ENCODE measurements at regions not wholly inside any gene's neighbourhood (a gene's known extent, or its start where the extent isn't known, plus 50 kb on each side); places are given as distances from the start of the nearest gene placed in this dataset.

DNA sequence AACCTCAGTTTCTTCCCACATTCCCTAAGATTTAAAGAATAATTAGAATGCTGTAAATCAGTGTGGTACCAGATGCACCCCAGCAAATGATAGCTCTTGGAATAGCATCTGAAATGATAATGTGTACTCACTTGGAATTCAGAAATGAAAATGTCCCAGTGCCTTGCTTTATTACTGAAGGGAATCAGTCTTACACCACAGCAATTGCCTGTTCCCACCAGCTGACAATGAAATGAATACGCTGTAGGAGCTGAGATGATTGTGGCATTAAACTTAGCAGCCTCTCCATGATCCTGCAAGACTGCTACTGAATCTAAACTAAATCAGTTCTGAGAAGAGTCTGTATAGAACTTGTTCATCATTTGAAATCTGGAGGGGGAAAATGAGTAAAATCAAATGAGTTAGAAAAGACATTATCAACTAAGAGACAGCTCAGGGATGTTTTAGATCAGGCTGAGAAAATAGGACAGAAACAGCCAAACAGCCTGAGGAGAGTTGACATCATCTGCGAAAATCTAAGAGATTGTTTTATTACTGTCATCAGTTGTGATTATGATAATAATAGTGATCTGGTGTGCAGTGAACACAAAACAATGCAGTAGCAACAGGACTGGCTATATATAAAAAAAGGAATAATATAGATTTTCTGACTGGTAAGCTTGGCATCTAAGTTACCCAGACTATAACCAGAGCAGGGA lies 108.6 kb upstream of the SLC13A1 start:
- no peak for DNase-seq (ENCODE audit: low spot score, unreplicated experiment)
- TF ChIP-seq, protein P1, sequence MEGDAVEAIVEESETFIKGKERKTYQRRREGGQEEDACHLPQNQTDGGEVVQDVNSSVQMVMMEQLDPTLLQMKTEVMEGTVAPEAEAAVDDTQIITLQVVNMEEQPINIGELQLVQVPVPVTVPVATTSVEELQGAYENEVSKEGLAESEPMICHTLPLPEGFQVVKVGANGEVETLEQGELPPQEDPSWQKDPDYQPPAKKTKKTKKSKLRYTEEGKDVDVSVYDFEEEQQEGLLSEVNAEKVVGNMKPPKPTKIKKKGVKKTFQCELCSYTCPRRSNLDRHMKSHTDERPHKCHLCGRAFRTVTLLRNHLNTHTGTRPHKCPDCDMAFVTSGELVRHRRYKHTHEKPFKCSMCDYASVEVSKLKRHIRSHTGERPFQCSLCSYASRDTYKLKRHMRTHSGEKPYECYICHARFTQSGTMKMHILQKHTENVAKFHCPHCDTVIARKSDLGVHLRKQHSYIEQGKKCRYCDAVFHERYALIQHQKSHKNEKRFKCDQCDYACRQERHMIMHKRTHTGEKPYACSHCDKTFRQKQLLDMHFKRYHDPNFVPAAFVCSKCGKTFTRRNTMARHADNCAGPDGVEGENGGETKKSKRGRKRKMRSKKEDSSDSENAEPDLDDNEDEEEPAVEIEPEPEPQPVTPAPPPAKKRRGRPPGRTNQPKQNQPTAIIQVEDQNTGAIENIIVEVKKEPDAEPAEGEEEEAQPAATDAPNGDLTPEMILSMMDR (IDR thresholded peaks at IDR 0.05; ENCODE audit: unreplicated experiment) = no peak
- Mint-ChIP-seq H3K27ac (no peak overlapping the region), H3K4me1 (ENCODE audit: low read depth) (no peaks in the 10 kb centered on the region), H3K27me3 (no peaks in the 10 kb centered on the region), H3K9me3 (ENCODE audit: low read depth) (no peaks in the 10 kb centered on the region), H3K4me3 (ENCODE audit: low read depth) (no peak overlapping the region), H3K36me3 (ENCODE audit: insufficient read depth) (no peaks in the 10 kb centered on the region)

DNA sequence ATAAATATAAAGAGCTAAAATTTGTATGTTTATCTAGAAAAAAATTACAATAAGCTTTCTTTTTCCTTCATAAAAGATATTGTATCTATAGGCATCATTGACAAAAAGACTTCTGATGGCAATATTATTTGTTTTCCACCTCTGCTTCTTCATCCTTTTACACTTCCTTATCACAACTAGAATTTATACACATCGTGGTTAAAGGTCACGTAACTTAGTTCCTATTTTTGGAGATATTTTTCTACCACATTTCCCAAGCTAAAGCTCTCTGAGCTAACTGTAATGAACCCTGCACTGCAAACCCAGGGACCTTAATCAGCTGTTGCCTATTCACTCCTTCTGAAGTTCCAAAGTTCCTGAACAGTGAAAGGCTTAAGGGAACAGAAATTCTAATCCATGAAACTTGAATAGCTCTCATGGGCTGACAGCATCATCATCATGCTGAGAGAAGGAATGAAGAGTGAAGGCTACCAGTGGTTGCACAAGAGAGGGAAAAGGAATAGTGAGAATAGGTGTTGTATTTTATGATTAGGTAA lies 106.1 kb upstream of the SLC13A1 start:
- no peaks in the 10 kb centered on the region for H3K36me3 Mint-ChIP-seq (ENCODE audit: insufficient read depth)
- no peaks in the 10 kb centered on the region for H3K4me1 Mint-ChIP-seq (ENCODE audit: low read depth)
- TF ChIP-seq, protein P1 (IDR thresholded peaks at IDR 0.05; ENCODE audit: unreplicated experiment) = no peak
- no peak overlapping the region for H3K27ac Mint-ChIP-seq
- DNase-seq (ENCODE audit: low spot score, unreplicated experiment) = no peak
- no peaks in the 10 kb centered on the region for H3K27me3 Mint-ChIP-seq
- peaks cover 9% of the 10 kb centered on the region for H3K9me3 Mint-ChIP-seq (ENCODE audit: low read depth)
- H3K4me3 Mint-ChIP-seq (ENCODE audit: low read depth) = no peak overlapping the region

DNA sequence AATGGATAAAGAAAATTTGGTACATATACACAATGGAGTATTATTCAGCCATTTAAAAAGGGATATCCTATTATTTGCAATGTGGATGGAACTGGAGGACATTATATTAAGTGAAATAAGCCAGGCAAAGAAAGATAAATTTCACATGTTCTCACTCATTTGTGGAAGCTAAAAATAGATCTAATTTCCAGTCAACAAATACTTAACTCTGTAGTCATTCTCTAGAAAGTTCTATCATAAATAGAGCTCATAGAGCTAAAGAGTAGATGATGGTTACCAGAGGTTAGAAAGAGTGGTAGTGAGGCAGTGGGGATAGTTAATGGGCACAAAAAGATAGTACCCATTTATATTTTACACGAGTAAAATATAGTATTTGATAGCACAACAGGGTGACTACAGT lies 104.2 kb upstream of the SLC13A1 start:
- Mint-ChIP-seq H3K4me1 (ENCODE audit: low read depth) (no peaks in the 10 kb centered on the region), H3K36me3 (ENCODE audit: insufficient read depth) (no peaks in the 10 kb centered on the region), H3K9me3 (ENCODE audit: low read depth) (peaks cover 18% of the 10 kb centered on the region), H3K27me3 (no peaks in the 10 kb centered on the region), H3K4me3 (ENCODE audit: low read depth) (no peak overlapping the region), H3K27ac (no peak overlapping the region)
- TF ChIP-seq, protein P1 (IDR thresholded peaks at IDR 0.05; ENCODE audit: unreplicated experiment) = no peak
- no peak for DNase-seq (ENCODE audit: low spot score, unreplicated experiment)

DNA sequence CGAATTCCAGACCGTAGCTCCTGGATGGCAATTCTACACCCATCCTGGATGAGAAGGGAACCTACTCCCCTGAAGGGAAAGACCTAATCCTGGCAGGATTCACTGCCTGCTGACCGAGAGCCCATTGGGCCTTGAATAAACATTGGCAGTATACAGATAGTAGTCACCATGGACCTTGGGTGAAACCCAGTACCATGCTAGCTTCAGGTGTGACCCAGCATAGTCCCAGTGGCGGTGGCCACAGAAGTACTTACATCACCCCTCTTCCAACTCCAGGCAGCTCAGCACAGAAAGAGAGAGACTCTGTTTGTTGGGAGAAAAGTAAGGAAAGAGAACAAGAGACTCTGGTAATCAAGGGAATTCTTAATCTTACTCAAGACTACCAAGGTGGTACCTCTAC lies 97.2 kb upstream of the SLC13A1 start:
- H3K36me3 Mint-ChIP-seq (ENCODE audit: insufficient read depth) = no peaks in the 10 kb centered on the region

DNA sequence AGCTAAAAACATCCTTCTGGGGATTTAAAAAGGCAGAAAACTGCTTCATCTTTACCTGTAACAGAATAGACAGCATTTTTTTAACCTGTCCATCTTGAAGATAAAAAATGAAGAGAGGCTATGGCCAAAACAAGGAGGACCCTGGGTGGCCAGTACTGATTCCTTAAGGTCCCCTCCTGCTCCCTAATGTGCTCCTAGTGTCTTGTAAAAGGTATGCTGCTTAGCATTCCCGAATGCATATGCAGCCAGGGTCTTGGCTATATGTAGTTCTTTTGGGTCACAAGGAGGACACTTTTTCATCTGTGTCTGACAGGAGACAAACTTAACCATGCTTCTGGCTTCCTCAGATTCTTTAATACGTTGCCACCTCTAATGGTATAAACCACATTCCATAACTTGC lies 93.9 kb upstream of the SLC13A1 start:
- TF ChIP-seq, protein P1 (IDR thresholded peaks at IDR 0.05; ENCODE audit: unreplicated experiment) = no peak
- H3K4me3 Mint-ChIP-seq (ENCODE audit: low read depth) = no peak overlapping the region
- no peaks in the 10 kb centered on the region for H3K9me3 Mint-ChIP-seq (ENCODE audit: low read depth)
- H3K27ac Mint-ChIP-seq = no peak overlapping the region
- H3K27me3 Mint-ChIP-seq = no peaks in the 10 kb centered on the region
- no peaks in the 10 kb centered on the region for H3K36me3 Mint-ChIP-seq (ENCODE audit: insufficient read depth)
- DNase-seq (ENCODE audit: low spot score, unreplicated experiment) = no peak
- H3K4me1 Mint-ChIP-seq (ENCODE audit: low read depth) = no peaks in the 10 kb centered on the region

More for the DNA sequence above, 97.2 kb upstream of the SLC13A1 start:
- Mint-ChIP-seq H3K4me3 (ENCODE audit: low read depth) (no peak overlapping the region), H3K27ac (no peak overlapping the region), H3K27me3 (no peaks in the 10 kb centered on the region), H3K9me3 (ENCODE audit: low read depth) (peaks cover 15% of the 10 kb centered on the region), H3K4me1 (ENCODE audit: low read depth) (no peaks in the 10 kb centered on the region)
- TF ChIP-seq, protein P1 (IDR thresholded peaks at IDR 0.05; ENCODE audit: unreplicated experiment) = no peak
- DNase-seq (ENCODE audit: low spot score, unreplicated experiment) = no peak

Measured in progenitor cell of endocrine pancreas (in vitro differentiated cells).